ENCODE measurements at regions not wholly inside any gene's neighbourhood (a gene's known extent, or its start where the extent isn't known, plus 50 kb on each side); places are given as distances from the start of the nearest gene placed in this dataset.

DNA sequence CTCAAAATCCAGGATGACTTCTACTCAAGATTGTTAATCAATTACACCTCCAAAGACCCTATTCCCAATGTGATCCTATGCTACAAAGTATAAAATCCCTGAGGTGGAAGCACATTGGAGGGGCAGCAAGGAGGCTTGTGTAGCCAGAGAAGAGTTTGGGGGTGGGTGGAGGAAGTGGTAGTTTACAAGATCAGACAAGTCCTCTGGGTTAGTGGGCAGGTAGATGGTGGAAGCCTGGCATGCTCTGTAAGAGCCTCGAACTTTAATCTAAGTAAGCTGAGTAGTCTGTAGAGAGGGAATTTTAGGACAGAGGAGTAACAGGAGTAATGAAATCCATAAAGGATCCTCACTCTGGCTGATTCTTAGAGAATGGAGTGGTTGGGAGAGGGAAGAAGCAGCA, 65.0 kb upstream of the KCTD3 start:
- WGBS, 2 donors = 81 to 90% methylated on average over 1 of the region's 1 CpG
- no peaks in the 10 kb centered on the region for H3K4me1 ChIP-seq (ENCODE audit: control insufficient read depth in 1 of 2, insufficient read depth in 2 of 2, low read length in 2 of 2)
- H3K36me3 ChIP-seq (ENCODE audit: control insufficient read depth in 1 of 2, insufficient read depth in 2 of 2, low read length in 1 of 2) = no peaks in the 10 kb centered on the region
- no peak overlapping the region for H3K27ac ChIP-seq (ENCODE audit: low read depth in 1 of 2, low read length in 2 of 2)
- no peak for DNase-seq
- intact Hi-C loops (cut with DNase I) = no loop called here
- no peak for ATAC-seq (ENCODE audit: low FRiP score)
- no peak overlapping the region for H3K4me3 ChIP-seq (ENCODE audit: low read length in 2 of 2)
- no peaks in the 10 kb centered on the region for H3K27me3 ChIP-seq (ENCODE audit: control insufficient read depth in 1 of 2, insufficient read depth in 2 of 2, low read length in 1 of 2)
- H3K9me3 ChIP-seq (ENCODE audit: control insufficient read depth, low read length) = no peaks in the 10 kb centered on the region

DNA sequence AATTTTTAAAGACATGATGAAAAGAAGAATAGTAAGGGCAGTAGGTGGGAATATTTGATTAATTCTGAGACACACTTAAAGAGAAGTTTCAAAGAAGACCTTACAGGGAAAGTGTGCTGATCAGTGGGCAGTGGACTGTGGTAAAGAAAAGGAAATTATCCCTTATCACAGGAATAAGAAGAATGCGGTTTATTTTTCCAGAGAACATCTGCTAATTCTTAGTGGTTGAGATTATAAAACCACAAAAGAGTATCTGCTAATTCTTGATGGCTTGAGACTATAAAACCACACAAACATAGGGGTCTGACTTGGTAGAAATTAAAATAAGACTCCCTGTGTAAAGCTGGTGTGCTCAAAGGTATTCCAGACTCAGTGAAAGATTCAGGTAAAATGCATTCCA, 60.0 kb upstream of the KCTD3 start:
- Histone ChIP-seq H3K36me3 (ENCODE audit: control insufficient read depth in 1 of 2, insufficient read depth in 2 of 2, low read length in 1 of 2) (no peaks in the 10 kb centered on the region), H3K4me3 (ENCODE audit: low read length in 2 of 2) (no peak overlapping the region), H3K27me3 (ENCODE audit: control insufficient read depth in 1 of 2, insufficient read depth in 2 of 2, low read length in 1 of 2) (no peaks in the 10 kb centered on the region), H3K9me3 (ENCODE audit: control insufficient read depth, low read length) (no peaks in the 10 kb centered on the region), H3K4me1 (ENCODE audit: control insufficient read depth in 1 of 2, insufficient read depth in 2 of 2, low read length in 2 of 2) (no peaks in the 10 kb centered on the region), H3K27ac (ENCODE audit: low read depth in 1 of 2, low read length in 2 of 2) (no peak overlapping the region)
- intact Hi-C loops (cut with DNase I) = no loop called here
- ATAC-seq (ENCODE audit: low FRiP score) = no peak
- DNase-seq = no peak
- WGBS, 2 donors = 85 to 90% methylated on average over 1 of the region's 1 CpG

DNA sequence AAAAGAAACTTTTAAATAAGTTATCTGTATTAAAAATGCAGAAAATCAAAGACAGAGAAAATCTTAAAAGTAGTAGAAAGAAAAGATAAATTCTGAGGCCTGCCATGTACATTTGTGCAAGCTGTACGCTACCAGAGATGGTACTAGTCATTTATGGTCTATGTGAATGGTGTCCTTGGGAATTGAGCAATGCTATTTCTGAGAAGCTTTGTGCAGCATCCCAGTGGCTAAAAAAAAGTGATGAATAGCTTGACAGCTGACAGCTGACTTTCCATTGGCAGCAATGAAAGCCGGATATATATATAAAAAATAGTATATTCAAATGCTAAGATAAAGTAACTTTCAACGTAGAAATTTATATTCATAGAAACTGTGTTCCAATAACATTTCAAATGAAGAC, 58.8 kb upstream of the KCTD3 start:
- H3K27me3 ChIP-seq (ENCODE audit: control insufficient read depth in 1 of 2, insufficient read depth in 2 of 2, low read length in 1 of 2) = no peaks in the 10 kb centered on the region
- H3K4me1 ChIP-seq (ENCODE audit: control insufficient read depth in 1 of 2, insufficient read depth in 2 of 2, low read length in 2 of 2) = no peaks in the 10 kb centered on the region
- no peak overlapping the region for H3K4me3 ChIP-seq (ENCODE audit: low read length in 2 of 2)
- no peaks in the 10 kb centered on the region for H3K9me3 ChIP-seq (ENCODE audit: control insufficient read depth, low read length)
- no peak for DNase-seq
- ATAC-seq (ENCODE audit: low FRiP score) = no peak
- intact Hi-C loops (cut with DNase I) = no loop called here
- no peaks in the 10 kb centered on the region for H3K36me3 ChIP-seq (ENCODE audit: control insufficient read depth in 1 of 2, insufficient read depth in 2 of 2, low read length in 1 of 2)
- H3K27ac ChIP-seq (ENCODE audit: low read depth in 1 of 2, low read length in 2 of 2) = no peak overlapping the region
- 80 to 84% methylated on average over 3 of the region's 3 CpGs for WGBS, 2 donors
